SK-N-SH treated with all-trans-retinoic acid at 6 μM for 48 hours (cell line): ENCODE measurements at regions not wholly inside any gene's neighbourhood (a gene's known extent, or its start where the extent isn't known, plus 50 kb on each side); places are given as distances from the start of the nearest gene placed in this dataset.

Experiments
- ATAC-seq: fragments of 200-7000 bp; cut with Tn5 transposase; 3 replicates; pipeline ENCODE4 v1.9.1; 2020; ENCODE audit warnings: mild to moderate bottlenecking, moderate library complexity
- ARNTL ChIP-seq: fragments of 450-650 bp; formaldehyde crosslinking; IDR thresholded peaks from 2 replicates; pipeline ENCODE4 v1.5.0; 2020; ENCODE audit warnings: low read depth, mild to moderate bottlenecking, moderate library complexity, borderline replicate concordance
- BACH2 ChIP-seq: fragments of 250-450 bp; sonication (Bioruptor Pico); IDR thresholded peaks from 2 replicates; pipeline ENCODE4 v1.9.0; 2021; ENCODE audit warnings: mild to moderate bottlenecking, borderline replicate concordance
- CSDC2 ChIP-seq: fragments of 250-450 bp; sonication (Bioruptor Pico); IDR thresholded peaks from 2 replicates; pipeline ENCODE4 v1.5.0; 2020; ENCODE audit warnings: mild to moderate bottlenecking, moderate library complexity
- CSRNP3 ChIP-seq: fragments of 250-450 bp; sonication (Bioruptor Pico); IDR thresholded peaks from 2 replicates; pipeline ENCODE4 v1.5.1; 2021; ENCODE audit warnings: mild to moderate bottlenecking, moderate library complexity
- ESRRG ChIP-seq: fragments of 250-450 bp; sonication (Bioruptor Pico); IDR thresholded peaks from 2 replicates; pipeline ENCODE4 v1.6.1; 2021; ENCODE audit warnings: mild to moderate bottlenecking
- GLIS3 ChIP-seq: fragments of 250-450 bp; sonication (Bioruptor Pico); IDR thresholded peaks from 2 replicates; pipeline ENCODE4 v1.5.0; 2020; ENCODE audit warnings: mild to moderate bottlenecking, moderate library complexity
- ISL1 ChIP-seq: fragments of 250-450 bp; sonication (Bioruptor Pico); IDR thresholded peaks from 2 replicates; pipeline ENCODE4 v2.1.2; 2022; ENCODE audit warnings: mild to moderate bottlenecking, moderate library complexity
- OSR1 ChIP-seq: fragments of 250-450 bp; sonication (Bioruptor Pico); IDR thresholded peaks from 2 replicates; pipeline ENCODE4 v1.8.0; 2022; ENCODE audit warnings: moderate library complexity, mild to moderate bottlenecking, inconsistent platforms
- PATZ1 ChIP-seq: fragments of 250-450 bp; sonication (Bioruptor Pico); IDR thresholded peaks from 2 replicates; pipeline ENCODE4 v1.8.0; 2020; ENCODE audit warnings: mild to moderate bottlenecking, moderate library complexity, borderline replicate concordance
- POU6F1 ChIP-seq: fragments of 250-450 bp; sonication (Bioruptor Pico); IDR thresholded peaks from 2 replicates; pipeline ENCODE4 v1.8.0; 2021; ENCODE audit warnings: low read depth, mild to moderate bottlenecking, moderate library complexity, borderline replicate concordance
- RARB ChIP-seq: fragments of 250-450 bp; sonication (Bioruptor Pico); IDR thresholded peaks from 2 replicates; pipeline ENCODE4 v1.8.0; 2021; ENCODE audit warnings: mild to moderate bottlenecking, moderate library complexity
- SNAI2 ChIP-seq: fragments of 250-450 bp; sonication (Bioruptor Pico); IDR thresholded peaks from 2 replicates; pipeline ENCODE4 v1.5.0; 2020; ENCODE audit warnings: mild to moderate bottlenecking, moderate library complexity
- TCF4 ChIP-seq: fragments of 250-450 bp; sonication (Bioruptor Pico); IDR thresholded peaks from 2 replicates; pipeline ENCODE4 v1.8.0; 2021; ENCODE audit warnings: mild to moderate bottlenecking, moderate library complexity, borderline replicate concordance
- TOX ChIP-seq: fragments of 250-450 bp; sonication (Bioruptor Pico); IDR thresholded peaks from 2 replicates; pipeline ENCODE4 v1.8.0; 2021; ENCODE audit warnings: mild to moderate bottlenecking, moderate library complexity, borderline replicate concordance
- TSHZ2 ChIP-seq: fragments of 250-450 bp; sonication (Bioruptor Pico); IDR thresholded peaks from 2 replicates; pipeline ENCODE4 v1.5.0; 2020; ENCODE audit warnings: mild to moderate bottlenecking, moderate library complexity
- ZC3H10 ChIP-seq: fragments of 250-450 bp; sonication (Bioruptor Pico); IDR thresholded peaks from 2 replicates; pipeline ENCODE4 v1.5.1; 2021; ENCODE audit warnings: mild to moderate bottlenecking, moderate library complexity
- ZFP3 ChIP-seq: fragments of 250-450 bp; sonication (Bioruptor Pico); IDR thresholded peaks from 2 replicates; pipeline ENCODE4 v1.5.0; 2020; ENCODE audit warnings: mild to moderate bottlenecking, moderate library complexity
- ZFP30 ChIP-seq: fragments of 450-650 bp; formaldehyde crosslinking; IDR thresholded peaks from 2 replicates; pipeline ENCODE4 v1.5.0; 2022; ENCODE audit warnings: mild to moderate bottlenecking, moderate library complexity
- ZNF70 ChIP-seq: fragments of 450-650 bp; formaldehyde crosslinking; IDR thresholded peaks from 2 replicates; pipeline ENCODE4 v1.5.0; 2020; ENCODE audit warnings: mild to moderate bottlenecking, moderate library complexity
- ZNF8 ChIP-seq: fragments of 450-650 bp; formaldehyde crosslinking; IDR thresholded peaks from 2 replicates; pipeline ENCODE4 v1.5.0; 2020; ENCODE audit warnings: mild to moderate bottlenecking, moderate library complexity

GRCh38 chr2:42965910-42966309 lies 173.5 kb upstream of the HAAO start:
- no peak for ATAC-seq
- TF ChIP-seq TSHZ2 (CRISPR knock-in tag) (no peak), BACH2 (CRISPR knock-in tag) (no peak), PATZ1 (CRISPR knock-in tag) (no peak)
- TF ChIP-seq, all 23 proteins: peak for 0

- ATAC-seq: no peak
- TF ChIP-seq ZNF8 (no peak), TCF4 (CRISPR knock-in tag) (no peak), RARB (CRISPR knock-in tag) (no peak), SNAI2 (no peak), OSR1 (CRISPR knock-in tag) (no peak), ESRRG (CRISPR knock-in tag) (no peak), ZC3H10 (CRISPR knock-in tag) (no peak), ARNTL (CRISPR knock-in tag) (no peak), POU6F1 (CRISPR knock-in tag) (no peak), GLIS3 (CRISPR knock-in tag) (no peak), ZFP3 (CRISPR knock-in tag) (no peak), CSRNP3 (CRISPR knock-in tag) (no peak), ZFP30 (CRISPR knock-in tag) (no peak), TSHZ2 (CRISPR knock-in tag) (no peak), TOX (CRISPR knock-in tag) (no peak), PATZ1 (CRISPR knock-in tag) (no peak), ZNF70 (CRISPR knock-in tag) (no peak), BACH2 (CRISPR knock-in tag) (no peak), CSDC2 (CRISPR knock-in tag) (no peak), ISL1 (no peak)
Observed at GRCh38 chr2:42965196-42965595, 172.8 kb upstream of the HAAO start.
